ENCODE measurements at regions not wholly inside any gene's neighbourhood (a gene's known extent, or its start where the extent isn't known, plus 50 kb on each side); places are given as distances from the start of the nearest gene placed in this dataset.
"Not testable (repeated sequence)": the region's sequence is repeated elsewhere in the genome, so short reads cannot be mapped to it uniquely, and the experiment has no call there.

GRCh38 chr17:77533697-77534096, 392.9 kb downstream of the SEC14L1 start:
- TF ChIP-seq POLR2A, CTCF (IDR thresholded peaks at IDR 0.05): not testable (repeated sequence)

All from upper lobe of left lung (tissue), 4 donors.